Type B pancreatic cell (in vitro differentiated cells): ENCODE measurements at regions not wholly inside any gene's neighbourhood (a gene's known extent, or its start where the extent isn't known, plus 50 kb on each side); places are given as distances from the start of the nearest gene placed in this dataset.

Source experiments
- DNase-seq: peaks from one replicate; pipeline ENCODE4 v3.0.0; 2021; ENCODE audit warnings: mixed read lengths; ENCODE audit not compliant: unreplicated experiment; ENCODE audit errors: extremely low spot score
- H3K27ac Mint-ChIP-seq: 2 replicates; pipeline ENCODE4 v1.8.0; 2021; ENCODE audit warnings: mild to moderate bottlenecking, mixed read lengths
- H3K27me3 Mint-ChIP-seq: 2 replicates; pipeline ENCODE4 v1.8.0; 2021; ENCODE audit warnings: mixed read lengths
- H3K36me3 Mint-ChIP-seq: 2 replicates; pipeline ENCODE4 v1.8.0; 2021; ENCODE audit warnings: mixed read lengths
- H3K4me1 Mint-ChIP-seq: one replicate; pipeline ENCODE4 v1.8.0; 2021; ENCODE audit warnings: mixed read lengths; ENCODE audit not compliant: unreplicated experiment
- H3K4me3 Mint-ChIP-seq: 2 replicates; pipeline ENCODE4 v1.8.0; 2021; ENCODE audit warnings: mild to moderate bottlenecking, mixed read lengths
- H3K9me3 Mint-ChIP-seq: 2 replicates; pipeline ENCODE4 v1.8.0; 2021; ENCODE audit warnings: mixed read lengths
- CTCF ChIP-seq: fragments of 200-600 bp; sonication (generic); conservative IDR thresholded peaks from 2 replicates; pipeline ENCODE4 v1.5.0; 2021; ENCODE audit warnings: antibody characterized with exemption, mild to moderate bottlenecking

- no peak for TF ChIP-seq CTCF
- no peaks in the 10 kb centered on the region for H3K4me1 Mint-ChIP-seq
- no peak overlapping the region for H3K4me3 Mint-ChIP-seq
- no peak for DNase-seq
- no peaks in the 10 kb centered on the region for H3K36me3 Mint-ChIP-seq
- peaks cover 15% of the 10 kb centered on the region for H3K9me3 Mint-ChIP-seq
- no peaks in the 10 kb centered on the region for H3K27me3 Mint-ChIP-seq
- H3K27ac Mint-ChIP-seq = no peak overlapping the region
Measured at GRCh38 chr5:111887706-111888105, 130.7 kb upstream of the NREP start.

GRCh38 chr5:111869681-111870080 lies 112.7 kb upstream of the NREP start:
- Mint-ChIP-seq H3K4me3 (no peak overlapping the region), H3K27me3 (no peaks in the 10 kb centered on the region), H3K36me3 (no peaks in the 10 kb centered on the region), H3K9me3 (no peaks in the 10 kb centered on the region), H3K27ac (no peak overlapping the region), H3K4me1 (no peaks in the 10 kb centered on the region)
- TF ChIP-seq CTCF = no peak
- DNase-seq = no peak

GRCh38 chr5:111865356-111865755 lies 108.4 kb upstream of the NREP start:
- no peaks in the 10 kb centered on the region for H3K9me3 Mint-ChIP-seq
- no peak overlapping the region for H3K27ac Mint-ChIP-seq
- no peak for TF ChIP-seq CTCF
- DNase-seq = no peak
- H3K4me1 Mint-ChIP-seq = peaks cover under 1% of the 10 kb centered on the region
- no peak overlapping the region for H3K4me3 Mint-ChIP-seq
- peaks cover 2% of the 10 kb centered on the region for H3K27me3 Mint-ChIP-seq
- H3K36me3 Mint-ChIP-seq = no peaks in the 10 kb centered on the region

- DNase-seq = no peak
- no peaks in the 10 kb centered on the region for H3K36me3 Mint-ChIP-seq
- H3K27me3 Mint-ChIP-seq = peaks cover 10% of the 10 kb centered on the region
- no peak overlapping the region for H3K4me3 Mint-ChIP-seq
- H3K4me1 Mint-ChIP-seq = peaks cover 13% of the 10 kb centered on the region
- TF ChIP-seq CTCF = no peak
- H3K9me3 Mint-ChIP-seq = no peaks in the 10 kb centered on the region
- H3K27ac Mint-ChIP-seq = no peak overlapping the region
Measured at GRCh38 chr5:111863801-111864200, 106.8 kb upstream of the NREP start.

GRCh38 chr5:111859533-111860270 lies 102.7 kb upstream of the NREP start:
- no peak for TF ChIP-seq CTCF

More at GRCh38 chr5:111859533-111860270, 102.7 kb upstream of the NREP start:
- DNase-seq = no peak
- Mint-ChIP-seq H3K27ac (no peak overlapping the region), H3K27me3 (peaks cover 13% of the 10 kb centered on the region), H3K4me1 (peaks cover 22% of the 10 kb centered on the region), H3K36me3 (no peaks in the 10 kb centered on the region), H3K4me3 (no peak overlapping the region), H3K9me3 (no peaks in the 10 kb centered on the region)
